Ishikawa (cell line): ENCODE measurements at regions not wholly inside any gene's neighbourhood (a gene's known extent, or its start where the extent isn't known, plus 50 kb on each side); places are given as distances from the start of the nearest gene placed in this dataset.

Source experiments
- CEBPB ChIP-seq: IDR thresholded peaks from 2 replicates; pipeline ENCODE4 v1.6.1; 2012
- CREB1 ChIP-seq: IDR thresholded peaks from 2 replicates; pipeline ENCODE4 v1.6.1; 2012; ENCODE audit warnings: low read depth
- EGR1 ChIP-seq: IDR thresholded peaks from 2 replicates; pipeline ENCODE4 v1.6.1; 2012
- EP300 ChIP-seq: IDR thresholded peaks from 2 replicates; pipeline ENCODE4 v1.6.1; 2012; ENCODE audit warnings: borderline replicate concordance
- FOXM1 ChIP-seq: IDR thresholded peaks from 2 replicates; pipeline ENCODE4 v1.6.1; 2012; ENCODE audit warnings: low read depth, borderline replicate concordance
- NFIC ChIP-seq: IDR thresholded peaks from 2 replicates; pipeline ENCODE4 v1.6.1; 2012
- RAD21 ChIP-seq: IDR thresholded peaks from 2 replicates; pipeline ENCODE4 v1.6.1; 2012; ENCODE audit warnings: low read depth
- TAF1 ChIP-seq: IDR thresholded peaks from 2 replicates; pipeline ENCODE4 v1.6.1; 2012; ENCODE audit warnings: low read depth, mild to moderate bottlenecking
- TCF12 ChIP-seq: IDR thresholded peaks from 2 replicates; pipeline ENCODE4 v1.6.1; 2012; ENCODE audit warnings: low read depth
- TEAD4 ChIP-seq: IDR thresholded peaks from 2 replicates; pipeline ENCODE4 v1.6.1; 2012
- YY1 ChIP-seq: IDR thresholded peaks from 2 replicates; pipeline ENCODE4 v1.6.1; 2012; ENCODE audit warnings: low read depth
- ZBTB7A ChIP-seq: IDR thresholded peaks from 2 replicates; pipeline ENCODE4 v1.6.1; 2012; ENCODE audit warnings: low read depth
- TF ChIP-seq, protein P1 (sequence below): IDR thresholded peaks from 2 replicates; pipeline ENCODE4 v1.6.1; 2012; ENCODE audit warnings: low read depth, mild to moderate bottlenecking
- TF ChIP-seq, protein P2 (sequence below): IDR thresholded peaks from 2 replicates; pipeline ENCODE4 v1.6.1; 2012
- TF ChIP-seq, protein P3 (sequence below): IDR thresholded peaks from 2 replicates; pipeline ENCODE4 v1.6.1; 2012

DNA sequence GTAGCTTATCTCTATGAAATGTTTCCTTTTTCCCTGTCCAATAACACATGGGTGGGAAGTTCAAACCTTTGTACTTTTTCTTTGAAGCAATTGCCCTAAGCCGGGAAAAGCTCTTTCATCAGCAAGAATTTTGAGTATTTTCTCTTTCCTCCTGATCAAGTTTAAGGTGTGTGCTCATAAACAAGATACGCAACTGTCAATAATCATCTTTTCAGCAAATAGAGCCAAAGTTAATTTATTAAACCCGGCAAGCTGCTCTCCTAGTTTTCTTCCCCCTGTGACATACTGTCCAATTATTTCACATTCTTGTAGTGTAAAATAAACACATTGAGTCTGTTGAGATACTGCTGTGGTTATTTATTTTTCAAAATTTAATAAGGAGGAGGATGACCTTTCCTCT, 194.4 kb downstream of the EDN1 start:
- no peak for TF ChIP-seq FOXM1
- TF ChIP-seq CREB1, result no peak
- TF ChIP-seq EP300, result no peak

DNA sequence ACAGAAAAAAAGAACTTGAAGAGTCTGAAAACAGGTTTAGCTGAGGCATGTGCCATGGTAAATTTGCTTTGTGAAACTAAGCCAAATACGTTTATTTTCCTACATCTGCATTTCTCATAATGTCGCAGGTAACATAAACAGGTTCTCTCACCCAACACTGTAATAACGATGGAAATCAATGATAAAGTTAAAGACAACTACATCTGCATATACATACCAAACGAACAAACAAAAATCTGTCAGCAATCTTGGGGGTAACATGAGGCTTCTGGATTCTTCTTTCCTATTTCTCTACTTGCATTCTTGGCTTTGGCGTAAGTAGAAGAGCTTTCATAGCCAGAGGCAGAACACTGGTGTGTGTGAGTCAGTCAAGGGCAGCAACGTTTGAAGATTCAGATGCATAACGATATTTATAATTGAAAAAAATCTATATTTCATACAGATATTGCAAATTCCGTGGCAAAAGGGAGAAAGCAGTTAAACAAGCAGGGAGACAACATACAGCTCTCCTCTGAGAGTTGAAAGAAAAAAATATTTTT, 195.1 kb downstream of the EDN1 start:
- TF ChIP-seq YY1, result no peak

DNA sequence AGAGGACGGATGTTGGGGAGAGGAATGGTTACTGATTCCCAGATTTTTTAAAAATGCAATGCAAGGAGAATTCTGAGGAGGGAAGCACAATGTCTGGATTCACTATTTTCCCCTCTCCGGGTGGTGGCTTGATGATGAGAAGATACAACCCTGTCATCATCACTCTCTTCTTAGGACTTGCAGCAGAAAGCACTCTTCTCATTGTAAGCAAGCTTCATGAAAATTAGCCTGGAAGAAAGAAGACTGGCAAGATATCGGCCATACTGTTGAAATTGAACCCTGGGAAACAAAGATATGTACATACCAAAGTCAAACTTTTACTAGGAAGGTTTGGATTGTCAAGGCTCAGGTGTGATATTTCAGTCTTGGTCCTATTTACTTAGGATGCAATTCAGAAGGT, 195.7 kb downstream of the EDN1 start:
- TF ChIP-seq TCF12 (no peak), FOXM1 (no peak), TAF1 (no peak), RAD21 (no peak), YY1 (no peak), ZBTB7A (no peak), NFIC (no peak), TEAD4 (no peak), EP300 (no peak), CEBPB (no peak), CREB1 (no peak), EGR1 (no peak)
- TF ChIP-seq, protein P1, sequence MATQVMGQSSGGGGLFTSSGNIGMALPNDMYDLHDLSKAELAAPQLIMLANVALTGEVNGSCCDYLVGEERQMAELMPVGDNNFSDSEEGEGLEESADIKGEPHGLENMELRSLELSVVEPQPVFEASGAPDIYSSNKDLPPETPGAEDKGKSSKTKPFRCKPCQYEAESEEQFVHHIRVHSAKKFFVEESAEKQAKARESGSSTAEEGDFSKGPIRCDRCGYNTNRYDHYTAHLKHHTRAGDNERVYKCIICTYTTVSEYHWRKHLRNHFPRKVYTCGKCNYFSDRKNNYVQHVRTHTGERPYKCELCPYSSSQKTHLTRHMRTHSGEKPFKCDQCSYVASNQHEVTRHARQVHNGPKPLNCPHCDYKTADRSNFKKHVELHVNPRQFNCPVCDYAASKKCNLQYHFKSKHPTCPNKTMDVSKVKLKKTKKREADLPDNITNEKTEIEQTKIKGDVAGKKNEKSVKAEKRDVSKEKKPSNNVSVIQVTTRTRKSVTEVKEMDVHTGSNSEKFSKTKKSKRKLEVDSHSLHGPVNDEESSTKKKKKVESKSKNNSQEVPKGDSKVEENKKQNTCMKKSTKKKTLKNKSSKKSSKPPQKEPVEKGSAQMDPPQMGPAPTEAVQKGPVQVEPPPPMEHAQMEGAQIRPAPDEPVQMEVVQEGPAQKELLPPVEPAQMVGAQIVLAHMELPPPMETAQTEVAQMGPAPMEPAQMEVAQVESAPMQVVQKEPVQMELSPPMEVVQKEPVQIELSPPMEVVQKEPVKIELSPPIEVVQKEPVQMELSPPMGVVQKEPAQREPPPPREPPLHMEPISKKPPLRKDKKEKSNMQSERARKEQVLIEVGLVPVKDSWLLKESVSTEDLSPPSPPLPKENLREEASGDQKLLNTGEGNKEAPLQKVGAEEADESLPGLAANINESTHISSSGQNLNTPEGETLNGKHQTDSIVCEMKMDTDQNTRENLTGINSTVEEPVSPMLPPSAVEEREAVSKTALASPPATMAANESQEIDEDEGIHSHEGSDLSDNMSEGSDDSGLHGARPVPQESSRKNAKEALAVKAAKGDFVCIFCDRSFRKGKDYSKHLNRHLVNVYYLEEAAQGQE, result no peak
- TF ChIP-seq, protein P2, sequence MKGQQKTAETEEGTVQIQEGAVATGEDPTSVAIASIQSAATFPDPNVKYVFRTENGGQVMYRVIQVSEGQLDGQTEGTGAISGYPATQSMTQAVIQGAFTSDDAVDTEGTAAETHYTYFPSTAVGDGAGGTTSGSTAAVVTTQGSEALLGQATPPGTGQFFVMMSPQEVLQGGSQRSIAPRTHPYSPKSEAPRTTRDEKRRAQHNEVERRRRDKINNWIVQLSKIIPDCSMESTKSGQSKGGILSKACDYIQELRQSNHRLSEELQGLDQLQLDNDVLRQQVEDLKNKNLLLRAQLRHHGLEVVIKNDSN, result no peak
- TF ChIP-seq, protein P3, sequence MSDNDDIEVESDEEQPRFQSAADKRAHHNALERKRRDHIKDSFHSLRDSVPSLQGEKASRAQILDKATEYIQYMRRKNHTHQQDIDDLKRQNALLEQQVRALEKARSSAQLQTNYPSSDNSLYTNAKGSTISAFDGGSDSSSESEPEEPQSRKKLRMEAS, result no peak

DNA sequence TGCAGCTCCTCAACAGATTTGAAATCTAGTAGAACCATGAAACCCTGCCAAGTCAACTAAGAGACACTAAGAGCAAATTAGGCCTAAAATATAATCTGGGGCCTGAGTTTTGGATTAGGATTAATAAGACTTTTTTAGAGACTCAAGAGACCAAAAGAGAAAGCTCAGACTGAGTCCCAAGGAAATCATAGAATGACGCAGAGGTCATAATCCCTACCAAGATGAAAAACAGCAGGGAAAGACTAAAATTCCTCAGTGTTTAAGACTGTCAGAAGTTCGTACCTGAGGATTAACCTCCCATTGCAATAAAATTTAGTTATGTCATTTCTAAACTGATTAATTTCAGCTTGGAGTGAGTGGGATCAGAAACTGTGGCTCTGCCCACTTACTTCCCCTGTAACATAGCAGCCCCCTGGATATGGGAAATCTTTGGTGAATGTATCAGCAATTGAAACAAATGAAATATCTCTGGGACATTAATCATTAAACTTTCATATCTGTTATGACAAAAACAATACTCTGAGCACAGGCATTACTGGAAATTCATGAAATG, 200.3 kb downstream of the EDN1 start:
- TF ChIP-seq CEBPB, result no peak
- TF ChIP-seq ZBTB7A, result no peak
- TF ChIP-seq TAF1, result no peak
- TF ChIP-seq, protein P1, result no peak
- TF ChIP-seq TEAD4, result no peak
- no peak for TF ChIP-seq EP300
- TF ChIP-seq, protein P3, result no peak
- no peak for TF ChIP-seq FOXM1
- TF ChIP-seq EGR1, result no peak
- no peak for TF ChIP-seq TCF12

DNA sequence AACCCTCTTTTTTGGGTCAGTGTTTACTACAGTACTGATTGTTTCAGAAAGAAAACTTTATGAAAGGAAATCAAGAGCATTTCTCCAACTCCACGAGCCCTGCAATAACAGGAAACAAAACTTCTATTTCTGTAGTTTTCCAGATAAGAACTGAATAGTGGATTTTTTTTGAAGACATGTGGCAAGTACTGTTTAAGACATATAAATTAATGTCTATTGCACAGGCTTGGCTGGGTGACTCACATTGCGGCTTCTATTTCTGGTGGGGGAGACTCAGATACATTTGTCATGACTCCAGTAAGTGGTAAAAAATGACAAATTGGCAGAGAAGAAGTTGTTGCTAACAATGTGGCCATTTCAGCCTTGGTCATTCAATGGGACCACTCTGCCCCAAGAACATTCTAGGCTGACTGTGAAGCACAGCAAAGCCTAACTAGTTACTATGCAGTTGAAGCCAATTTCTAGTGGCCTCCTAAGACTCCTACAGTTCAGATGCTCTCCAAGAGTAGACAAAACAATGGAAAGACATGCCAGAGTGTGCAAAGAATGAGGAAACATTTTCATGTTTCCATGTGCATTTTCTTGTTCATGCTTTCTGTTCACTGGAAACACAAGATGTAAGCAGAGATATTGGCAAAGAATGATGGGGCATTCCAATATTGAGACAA, 200.9 kb downstream of the EDN1 start:
- TF ChIP-seq CEBPB (no peak), EGR1 (no peak), FOXM1 (no peak), TEAD4 (no peak), TAF1 (no peak), CREB1 (no peak)

DNA sequence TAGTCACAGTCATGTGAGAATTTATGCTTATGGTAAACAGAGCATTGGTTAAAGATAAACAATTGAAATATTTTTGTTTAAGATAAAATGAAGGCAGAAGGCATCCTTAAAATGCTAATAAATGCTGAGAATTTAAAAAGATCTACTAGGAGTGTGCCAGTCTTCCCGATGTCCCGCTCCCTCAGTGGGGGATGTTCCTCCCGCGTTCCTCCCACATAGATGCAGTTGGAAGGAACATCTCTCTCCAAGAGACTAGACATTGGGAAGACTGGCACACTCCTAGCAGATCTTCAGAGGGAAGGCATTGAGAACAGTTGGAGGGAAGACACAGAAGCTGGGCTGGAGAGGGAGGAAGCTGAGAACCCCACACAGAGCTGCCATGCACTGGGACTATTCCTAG, 203.3 kb downstream of the EDN1 start:
- TF ChIP-seq YY1 (no peak), FOXM1 (no peak), EP300 (no peak), TEAD4 (no peak), EGR1 (no peak), TCF12 (no peak), RAD21 (no peak), CEBPB (no peak), CREB1 (no peak), ZBTB7A (no peak), TAF1 (no peak), NFIC (no peak)
- TF ChIP-seq, protein P3, result no peak
- TF ChIP-seq, protein P2, result no peak
- TF ChIP-seq, protein P1, result no peak
